ENCODE measurements at regions not wholly inside any gene's neighbourhood (a gene's known extent, or its start where the extent isn't known, plus 50 kb on each side); places are given as distances from the start of the nearest gene placed in this dataset.

GRCh38 chr17:55598495-55598894 is 87.2 kb upstream of the SMIM36 start:
- TF ChIP-seq POLR2A (IDR thresholded peaks at IDR 0.05): no peak
- no peak for TF ChIP-seq CTCF (IDR thresholded peaks at IDR 0.05)
